Panc1 (cell line): ENCODE measurements at regions not wholly inside any gene's neighbourhood (a gene's known extent, or its start where the extent isn't known, plus 50 kb on each side); places are given as distances from the start of the nearest gene placed in this dataset.

Source experiments
- ATAC-seq: fragments of 200-7000 bp; cut with Tn5 transposase; 2 replicates; pipeline ENCODE4 v1.9.1; 2020; ENCODE audit warnings: mild to moderate bottlenecking, moderate library complexity
- BruUV-seq: library from RNA; stranded (reverse); fragments of 400-500 nt; replicated peaks from 2 replicates; lab custom pipeline; 2021; lab: Mats Ljungman, UMichigan
- CTCF ChIA-PET: fragments of 300-600 bp; sonication (Branson Sonifier 250); formaldehyde crosslinking; loops from one replicate; lab custom pipeline; 2022; ENCODE audit warnings: antibody characterized with exemption; lab: Charles Lee
- POLR2A ChIA-PET: fragments of 300-600 bp; sonication (Branson Sonifier 250); formaldehyde crosslinking; loops from one replicate; lab custom pipeline; 2022; ENCODE audit warnings: antibody characterized with exemption; lab: Charles Lee
- DNase-seq: peaks from one replicate; pipeline ENCODE4 v3.0.0-alpha.2; 2010; ENCODE audit warnings: low read depth, low spot score
- H3K27ac ChIP-seq: 2 replicates; pipeline ENCODE4 v1.5.1; 2011; ENCODE audit warnings: mild to moderate bottlenecking, low read length, inconsistent platforms
- H3K27me3 ChIP-seq: fragments of 200-500 bp; sonication (Bioruptor generic); 2 replicates; pipeline ENCODE4 v1.6.0; 2014; ENCODE audit warnings: low read length, inconsistent platforms; ENCODE audit not compliant: control insufficient read depth, insufficient read depth
- H3K36me3 ChIP-seq: fragments of 200-500 bp; sonication (Bioruptor generic); 2 replicates; pipeline ENCODE4 v1.5.1; 2014; ENCODE audit warnings: inconsistent platforms, mild to moderate bottlenecking, low read length, moderate library complexity; ENCODE audit not compliant: control insufficient read depth, insufficient read depth
- H3K4me1 ChIP-seq: 2 replicates; pipeline ENCODE4 v1.5.1; 2011; ENCODE audit warnings: inconsistent platforms, mild to moderate bottlenecking, low read length, moderate library complexity; ENCODE audit not compliant: control insufficient read depth, insufficient read depth
- H3K4me3 ChIP-seq, 2 experiments: 2 replicates each; pipeline ENCODE4 v1.5.1; 2011 to 2012; ENCODE audit warnings: low read depth in 2 of 2, low read length in 2 of 2, mild to moderate bottlenecking in 2 of 2, inconsistent platforms in 1 of 2, moderate library complexity in 1 of 2
- H3K9me3 ChIP-seq: fragments of 200-500 bp; sonication (Bioruptor generic); 2 replicates; pipeline ENCODE4 v1.5.1; 2014; ENCODE audit warnings: low read depth, mild to moderate bottlenecking, inconsistent platforms, low read length, moderate library complexity; ENCODE audit not compliant: control insufficient read depth, insufficient read depth
- POLR2AphosphoS5 ChIP-seq: IDR thresholded peaks from 2 replicates; pipeline ENCODE4 v1.6.1; 2012; ENCODE audit warnings: mild to moderate bottlenecking, low read depth, low read length, moderate library complexity
- SIN3A ChIP-seq: IDR thresholded peaks from 2 replicates; pipeline ENCODE4 v1.6.1; 2012; ENCODE audit warnings: low read depth, mild to moderate bottlenecking, low read length, moderate library complexity, borderline replicate concordance; ENCODE audit not compliant: insufficient read depth
- TCF7L2 ChIP-seq: IDR thresholded peaks from 2 replicates; pipeline ENCODE4 v1.6.1; 2011; ENCODE audit warnings: mild to moderate bottlenecking, low read depth, low read length, inconsistent platforms
- in situ Hi-C: cut with HindIII; loops from 2 replicates; pipeline ENCODE4 v1.10.0; 2016; ENCODE audit warnings: low sequenced_read_pairs, low pct_unique_long_range_greater_than_20kb
- intact Hi-C: fragments of 100-400 bp; cut with micrococcal nuclease; formaldehyde crosslinking; loops from one replicate; pipeline ENCODE4 v1.10.0; 2022; ENCODE audit not compliant: unreplicated experiment
- TF ChIP-seq, protein P1 (sequence below): fragments of 450-650 bp; IDR thresholded peaks from 2 replicates; pipeline ENCODE4 v1.5.1; 2017; ENCODE audit warnings: mild to moderate bottlenecking
- TF ChIP-seq, protein P2 (sequence below), 2 experiments: IDR thresholded peaks; 2 replicates each; pipeline ENCODE4 v1.6.1; 2011 to 2012; ENCODE audit warnings: low read depth in 2 of 2, control low read depth in 1 of 2, low read length in 1 of 2, mild to moderate bottlenecking in 1 of 2, moderate library complexity in 1 of 2; ENCODE audit not compliant: insufficient read depth in 1 of 2

DNA sequence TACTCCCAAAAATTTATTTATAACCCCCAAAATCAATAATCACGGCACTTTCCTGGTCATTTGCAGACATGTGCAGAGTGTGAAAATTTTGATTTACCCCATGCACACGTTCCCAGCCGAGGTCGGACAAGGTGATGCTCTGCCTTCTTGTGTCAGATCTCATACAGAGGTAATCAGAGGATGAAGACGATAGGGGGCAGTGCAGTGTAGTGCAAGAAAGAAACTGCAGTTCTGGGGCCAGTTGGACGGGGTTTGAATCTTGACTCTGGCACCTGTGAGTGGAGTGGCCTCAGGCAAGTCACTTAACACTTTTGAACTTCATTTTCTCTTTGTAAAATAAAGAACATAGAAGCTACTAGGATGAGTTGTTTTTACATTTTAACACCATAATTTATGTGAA, 88.4 kb downstream of the FRMPD3 start:
- H3K36me3 ChIP-seq = no peaks in the 10 kb centered on the region
- intact Hi-C loops = loop anchor here (2.0 to 10.0 kb wide), 4 partner anchors 89 to 357 kb away; partner anchors contain the start of genes NCBP2L, PRPS1 and TSC22D3
- ATAC-seq (peak; percentile 89), DNase-seq (peak; percentile 41)
- no peaks in the 10 kb centered on the region for H3K9me3 ChIP-seq
- H3K4me1 ChIP-seq = no peaks in the 10 kb centered on the region
- POLR2A ChIA-PET = interaction anchor here (1.0 kb wide), 1 partner anchor 91 kb away, joined by 6 read pairs; the partner anchor contains the start of gene PRPS1
- no peaks in the 10 kb centered on the region for H3K27me3 ChIP-seq
- TF ChIP-seq, protein P1, sequence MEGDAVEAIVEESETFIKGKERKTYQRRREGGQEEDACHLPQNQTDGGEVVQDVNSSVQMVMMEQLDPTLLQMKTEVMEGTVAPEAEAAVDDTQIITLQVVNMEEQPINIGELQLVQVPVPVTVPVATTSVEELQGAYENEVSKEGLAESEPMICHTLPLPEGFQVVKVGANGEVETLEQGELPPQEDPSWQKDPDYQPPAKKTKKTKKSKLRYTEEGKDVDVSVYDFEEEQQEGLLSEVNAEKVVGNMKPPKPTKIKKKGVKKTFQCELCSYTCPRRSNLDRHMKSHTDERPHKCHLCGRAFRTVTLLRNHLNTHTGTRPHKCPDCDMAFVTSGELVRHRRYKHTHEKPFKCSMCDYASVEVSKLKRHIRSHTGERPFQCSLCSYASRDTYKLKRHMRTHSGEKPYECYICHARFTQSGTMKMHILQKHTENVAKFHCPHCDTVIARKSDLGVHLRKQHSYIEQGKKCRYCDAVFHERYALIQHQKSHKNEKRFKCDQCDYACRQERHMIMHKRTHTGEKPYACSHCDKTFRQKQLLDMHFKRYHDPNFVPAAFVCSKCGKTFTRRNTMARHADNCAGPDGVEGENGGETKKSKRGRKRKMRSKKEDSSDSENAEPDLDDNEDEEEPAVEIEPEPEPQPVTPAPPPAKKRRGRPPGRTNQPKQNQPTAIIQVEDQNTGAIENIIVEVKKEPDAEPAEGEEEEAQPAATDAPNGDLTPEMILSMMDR = peak; percentile 81
- no peak for TF ChIP-seq SIN3A
- H3K4me3 ChIP-seq = no peak overlapping the region
- no peak overlapping the region for H3K27ac ChIP-seq
- BruUV-seq = no TSS peak
- in situ Hi-C loops = no loop called here
- CTCF ChIA-PET = interaction anchor here (0.6 to 1.1 kb wide), 3 partner anchors 9 to 95 kb away, joined by 3 to 9 read pairs (median 9); no protein-coding TSS in a partner anchor

DNA sequence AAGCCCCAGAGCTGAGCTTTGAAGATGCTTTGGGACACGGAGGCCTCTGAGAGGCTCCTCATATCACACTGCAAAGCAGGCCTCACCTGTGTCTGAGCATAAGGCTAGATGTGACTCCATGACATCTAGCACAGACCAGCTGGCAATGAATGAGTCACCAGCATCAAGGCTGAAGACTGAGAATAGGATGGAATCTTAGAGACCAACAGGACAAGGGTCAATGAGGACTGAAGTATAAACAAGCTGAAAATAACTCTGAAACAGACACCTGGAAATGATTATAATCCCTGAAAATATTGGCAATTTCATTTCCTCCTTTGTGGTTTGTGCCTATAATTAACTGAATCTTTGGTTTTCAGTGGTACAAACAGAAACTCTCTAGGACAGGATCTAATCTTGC, 87.1 kb upstream of the PRPS1 start:
- CTCF ChIA-PET = interaction anchor here (0.6 kb wide), 1 partner anchor 132 kb away, joined by 3 read pairs; no protein-coding TSS in a partner anchor
- intact Hi-C loops (no loop called here), in situ Hi-C loops (no loop called here)
- no peaks in the 10 kb centered on the region for H3K36me3 ChIP-seq
- H3K4me1 ChIP-seq = no peaks in the 10 kb centered on the region
- ATAC-seq (no peak), DNase-seq (no peak)
- no peak overlapping the region for H3K4me3 ChIP-seq
- POLR2A ChIA-PET = no interaction called here
- BruUV-seq = no TSS peak
- H3K27ac ChIP-seq = no peak overlapping the region
- no peaks in the 10 kb centered on the region for H3K27me3 ChIP-seq
- no peaks in the 10 kb centered on the region for H3K9me3 ChIP-seq
- no peak for TF ChIP-seq TCF7L2
- TF ChIP-seq SIN3A = no peak
- TF ChIP-seq POLR2AphosphoS5 = no peak
- TF ChIP-seq, protein P1 = no peak
- TF ChIP-seq, protein P2, sequence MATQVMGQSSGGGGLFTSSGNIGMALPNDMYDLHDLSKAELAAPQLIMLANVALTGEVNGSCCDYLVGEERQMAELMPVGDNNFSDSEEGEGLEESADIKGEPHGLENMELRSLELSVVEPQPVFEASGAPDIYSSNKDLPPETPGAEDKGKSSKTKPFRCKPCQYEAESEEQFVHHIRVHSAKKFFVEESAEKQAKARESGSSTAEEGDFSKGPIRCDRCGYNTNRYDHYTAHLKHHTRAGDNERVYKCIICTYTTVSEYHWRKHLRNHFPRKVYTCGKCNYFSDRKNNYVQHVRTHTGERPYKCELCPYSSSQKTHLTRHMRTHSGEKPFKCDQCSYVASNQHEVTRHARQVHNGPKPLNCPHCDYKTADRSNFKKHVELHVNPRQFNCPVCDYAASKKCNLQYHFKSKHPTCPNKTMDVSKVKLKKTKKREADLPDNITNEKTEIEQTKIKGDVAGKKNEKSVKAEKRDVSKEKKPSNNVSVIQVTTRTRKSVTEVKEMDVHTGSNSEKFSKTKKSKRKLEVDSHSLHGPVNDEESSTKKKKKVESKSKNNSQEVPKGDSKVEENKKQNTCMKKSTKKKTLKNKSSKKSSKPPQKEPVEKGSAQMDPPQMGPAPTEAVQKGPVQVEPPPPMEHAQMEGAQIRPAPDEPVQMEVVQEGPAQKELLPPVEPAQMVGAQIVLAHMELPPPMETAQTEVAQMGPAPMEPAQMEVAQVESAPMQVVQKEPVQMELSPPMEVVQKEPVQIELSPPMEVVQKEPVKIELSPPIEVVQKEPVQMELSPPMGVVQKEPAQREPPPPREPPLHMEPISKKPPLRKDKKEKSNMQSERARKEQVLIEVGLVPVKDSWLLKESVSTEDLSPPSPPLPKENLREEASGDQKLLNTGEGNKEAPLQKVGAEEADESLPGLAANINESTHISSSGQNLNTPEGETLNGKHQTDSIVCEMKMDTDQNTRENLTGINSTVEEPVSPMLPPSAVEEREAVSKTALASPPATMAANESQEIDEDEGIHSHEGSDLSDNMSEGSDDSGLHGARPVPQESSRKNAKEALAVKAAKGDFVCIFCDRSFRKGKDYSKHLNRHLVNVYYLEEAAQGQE (IDR thresholded peaks at IDR 0.05; ENCODE audit: insufficient read depth in 1 of 2, low read depth in 2 of 2, low read length in 1 of 2) = no peak
